ENCODE measurements at regions not wholly inside any gene's neighbourhood (a gene's known extent, or its start where the extent isn't known, plus 50 kb on each side); places are given as distances from the start of the nearest gene placed in this dataset.

DNA sequence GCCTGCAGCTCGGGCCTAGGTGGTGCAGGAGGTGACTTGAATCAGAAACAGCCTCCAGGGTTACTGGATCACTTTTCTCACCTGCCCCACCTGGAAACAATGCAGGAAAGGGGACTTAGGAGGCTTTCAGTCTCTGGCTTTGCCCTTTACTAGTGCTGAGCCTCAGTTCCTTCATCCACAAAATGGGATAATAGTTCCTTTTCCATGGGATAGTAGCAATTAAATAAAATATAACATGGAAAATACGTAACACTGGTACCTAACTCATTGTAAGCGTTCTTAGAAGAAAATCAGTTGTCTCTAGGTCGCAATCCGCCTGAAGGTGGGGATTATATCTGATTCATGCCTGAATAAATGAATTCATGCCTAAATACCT lies 91.4 kb upstream of the CALM2 start:
- Histone ChIP-seq H3K4me3 (ENCODE audit: low read depth, low read length) (no peak overlapping the region), H3K27me3 (ENCODE audit: control insufficient read depth, insufficient read depth, low read length) (no peaks in the 10 kb centered on the region), H3K36me3 (ENCODE audit: control insufficient read depth, insufficient read depth, low read length) (no peaks in the 10 kb centered on the region)
- ChIA-PET CTCF (interaction anchor here (0.8 kb wide), 1 partner anchor 11 kb away, joined by 4 read pairs; no protein-coding TSS in a partner anchor), POLR2A (no interaction called here)
- TF ChIP-seq, protein P1, sequence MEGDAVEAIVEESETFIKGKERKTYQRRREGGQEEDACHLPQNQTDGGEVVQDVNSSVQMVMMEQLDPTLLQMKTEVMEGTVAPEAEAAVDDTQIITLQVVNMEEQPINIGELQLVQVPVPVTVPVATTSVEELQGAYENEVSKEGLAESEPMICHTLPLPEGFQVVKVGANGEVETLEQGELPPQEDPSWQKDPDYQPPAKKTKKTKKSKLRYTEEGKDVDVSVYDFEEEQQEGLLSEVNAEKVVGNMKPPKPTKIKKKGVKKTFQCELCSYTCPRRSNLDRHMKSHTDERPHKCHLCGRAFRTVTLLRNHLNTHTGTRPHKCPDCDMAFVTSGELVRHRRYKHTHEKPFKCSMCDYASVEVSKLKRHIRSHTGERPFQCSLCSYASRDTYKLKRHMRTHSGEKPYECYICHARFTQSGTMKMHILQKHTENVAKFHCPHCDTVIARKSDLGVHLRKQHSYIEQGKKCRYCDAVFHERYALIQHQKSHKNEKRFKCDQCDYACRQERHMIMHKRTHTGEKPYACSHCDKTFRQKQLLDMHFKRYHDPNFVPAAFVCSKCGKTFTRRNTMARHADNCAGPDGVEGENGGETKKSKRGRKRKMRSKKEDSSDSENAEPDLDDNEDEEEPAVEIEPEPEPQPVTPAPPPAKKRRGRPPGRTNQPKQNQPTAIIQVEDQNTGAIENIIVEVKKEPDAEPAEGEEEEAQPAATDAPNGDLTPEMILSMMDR (IDR thresholded peaks at IDR 0.05; ENCODE audit: insufficient read depth, low read depth, low read length): no peak
- DNase-seq (ENCODE audit: low read depth): no peak

GRCh38 chr2:47266939-47267710 lies 90.8 kb upstream of the CALM2 start:
- Histone ChIP-seq H3K4me3 (ENCODE audit: low read depth, low read length) (no peak overlapping the region), H3K36me3 (ENCODE audit: control insufficient read depth, insufficient read depth, low read length) (no peaks in the 10 kb centered on the region), H3K27me3 (ENCODE audit: control insufficient read depth, insufficient read depth, low read length) (no peaks in the 10 kb centered on the region)
- ChIA-PET CTCF (interaction anchor here (0.5 to 0.8 kb wide), 3 partner anchors 10 to 286 kb away, joined by 3 to 4 read pairs (median 4); no protein-coding TSS in a partner anchor), POLR2A (no interaction called here)
- DNase-seq (ENCODE audit: low read depth): no peak
- TF ChIP-seq, protein P1 (IDR thresholded peaks at IDR 0.05; ENCODE audit: insufficient read depth, low read depth, low read length): no peak

DNA sequence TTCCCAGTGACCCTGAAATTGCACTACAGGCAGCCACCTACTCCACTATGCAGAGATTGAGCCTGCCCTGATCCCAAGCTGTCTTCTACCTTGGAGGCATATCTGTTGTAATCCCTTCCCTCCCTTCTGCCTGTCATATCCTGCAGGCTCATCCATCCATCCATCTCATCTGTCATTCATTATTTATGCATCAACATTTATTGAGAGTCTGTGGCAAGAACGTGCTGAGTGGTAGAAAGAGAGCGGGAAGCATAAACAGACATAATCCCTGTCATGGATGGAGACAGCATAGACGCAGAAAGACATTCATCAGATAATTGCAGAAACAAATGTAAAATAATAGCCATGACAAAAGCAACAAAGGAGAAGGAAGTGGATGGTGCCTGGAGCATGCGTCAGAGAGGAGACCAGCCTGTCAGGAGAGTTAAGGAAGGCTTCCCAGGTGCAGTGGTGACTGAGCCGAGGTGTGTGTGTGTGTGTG lies 89.5 kb upstream of the CALM2 start:
- CTCF ChIA-PET: interaction anchor here (0.9 kb wide), 1 partner anchor 12 kb away, joined by 3 read pairs; no protein-coding TSS in a partner anchor
- H3K27me3 ChIP-seq (ENCODE audit: control insufficient read depth, insufficient read depth, low read length): no peaks in the 10 kb centered on the region
- TF ChIP-seq, protein P1 (IDR thresholded peaks at IDR 0.05; ENCODE audit: insufficient read depth, low read depth, low read length): no peak
- POLR2A ChIA-PET: no interaction called here
- no peak overlapping the region for H3K4me3 ChIP-seq (ENCODE audit: low read depth, low read length)
- H3K36me3 ChIP-seq (ENCODE audit: control insufficient read depth, insufficient read depth, low read length): no peaks in the 10 kb centered on the region
- DNase-seq (ENCODE audit: low read depth): no peak

DNA sequence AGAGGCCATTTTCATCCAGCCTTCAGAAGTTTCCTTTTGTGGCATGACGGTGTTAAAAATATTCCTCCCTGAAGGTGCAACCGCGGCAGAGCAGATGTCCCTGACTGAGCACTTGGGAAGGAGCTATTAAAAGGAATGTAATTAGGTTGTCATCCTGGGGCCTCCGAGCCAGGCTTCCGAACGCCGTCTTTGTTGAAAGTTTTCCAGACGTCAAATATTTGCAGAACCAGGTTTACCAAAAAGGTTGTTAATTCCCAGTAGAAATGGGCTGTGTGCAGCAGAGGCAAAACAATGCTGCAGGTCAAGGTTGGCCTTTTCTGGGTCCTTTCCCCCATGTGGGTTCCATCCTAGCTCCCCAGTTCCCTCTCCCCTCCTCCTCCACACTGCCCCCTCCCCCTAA lies 88.8 kb upstream of the CALM2 start:
- no peak for DNase-seq (ENCODE audit: low read depth)
- ChIA-PET POLR2A (no interaction called here), CTCF (interaction anchor here (0.9 to 1.4 kb wide), 2 partner anchors 10 to 12 kb away, joined by 3 to 5 read pairs; no protein-coding TSS in a partner anchor)
- Histone ChIP-seq H3K4me3 (ENCODE audit: low read depth, low read length) (no peak overlapping the region), H3K36me3 (ENCODE audit: control insufficient read depth, insufficient read depth, low read length) (no peaks in the 10 kb centered on the region), H3K27me3 (ENCODE audit: control insufficient read depth, insufficient read depth, low read length) (no peaks in the 10 kb centered on the region)
- TF ChIP-seq, protein P1 (IDR thresholded peaks at IDR 0.05; ENCODE audit: insufficient read depth, low read depth, low read length): no peak

DNA sequence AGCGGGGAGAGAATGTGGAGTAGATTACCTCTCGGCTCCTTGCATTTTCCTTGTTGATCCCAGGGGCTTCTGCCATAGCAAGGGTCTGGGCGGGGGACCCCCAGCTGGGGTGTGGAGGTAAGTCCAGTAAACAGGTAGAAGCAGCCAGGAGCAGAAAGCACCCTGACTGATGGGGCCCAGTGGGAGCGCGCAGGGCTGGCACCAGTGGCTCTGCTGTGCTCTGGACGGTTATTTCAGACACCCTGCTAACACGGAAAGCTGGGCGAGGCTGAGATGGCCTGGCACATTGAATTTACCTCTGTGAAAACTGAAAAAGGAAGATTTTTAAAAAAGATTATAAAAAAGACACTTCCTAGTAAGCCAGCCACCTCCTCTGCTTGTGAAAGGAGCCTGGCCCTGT lies 88.4 kb upstream of the CALM2 start:
- CTCF ChIA-PET: interaction anchor here (0.9 to 1.4 kb wide), 3 partner anchors 10 to 30 kb away, joined by 3 to 5 read pairs (median 3); no protein-coding TSS in a partner anchor
- POLR2A ChIA-PET: no interaction called here

More for the DNA sequence above, 88.4 kb upstream of the CALM2 start:
- Histone ChIP-seq H3K4me3 (ENCODE audit: low read depth, low read length) (no peak overlapping the region), H3K27me3 (ENCODE audit: control insufficient read depth, insufficient read depth, low read length) (no peaks in the 10 kb centered on the region), H3K36me3 (ENCODE audit: control insufficient read depth, insufficient read depth, low read length) (no peaks in the 10 kb centered on the region)
- TF ChIP-seq, protein P1 (IDR thresholded peaks at IDR 0.05; ENCODE audit: insufficient read depth, low read depth, low read length): no peak
- DNase-seq (ENCODE audit: low read depth): no peak

Measured in BJ (cell line).